Head of caudate nucleus (tissue), 42 donors: ENCODE measurements at regions not wholly inside any gene's neighbourhood (a gene's known extent, or its start where the extent isn't known, plus 50 kb on each side); places are given as distances from the start of the nearest gene placed in this dataset.

Experiments
- DNase-seq, 42 donors: peaks; one replicate each; pipeline versions ENCODE4 v3.0.0 to v3.0.0-alpha.2; 2020 to 2021; ENCODE audit warnings: mixed read lengths in 7 of 42
- intact Hi-C: fragments of 100-400 bp; cut with DNase I; formaldehyde crosslinking; loops from one replicate; pipeline ENCODE4 v1.15.0; 2022

DNA sequence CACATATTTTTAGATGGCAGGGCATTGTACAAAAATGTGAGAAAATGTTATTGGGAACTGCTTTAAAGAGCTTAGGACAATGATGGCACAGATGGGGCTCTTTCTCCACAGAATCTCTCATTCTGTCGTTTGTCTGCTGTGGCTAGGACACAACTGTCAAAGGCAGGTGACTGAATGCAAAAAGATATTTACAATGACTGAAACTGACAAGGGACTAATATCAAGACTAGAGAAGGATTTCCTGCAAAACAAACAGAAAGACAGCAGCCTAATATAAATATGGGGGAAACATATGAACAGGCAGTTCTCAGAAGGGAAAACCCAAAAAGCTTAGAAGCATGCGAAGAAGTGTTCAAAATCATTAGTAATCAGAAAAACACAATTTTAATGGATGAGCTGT is 177.5 kb upstream of the AFF2 start:
- intact Hi-C loops: no loop called here
- DNase-seq: no peak

DNA sequence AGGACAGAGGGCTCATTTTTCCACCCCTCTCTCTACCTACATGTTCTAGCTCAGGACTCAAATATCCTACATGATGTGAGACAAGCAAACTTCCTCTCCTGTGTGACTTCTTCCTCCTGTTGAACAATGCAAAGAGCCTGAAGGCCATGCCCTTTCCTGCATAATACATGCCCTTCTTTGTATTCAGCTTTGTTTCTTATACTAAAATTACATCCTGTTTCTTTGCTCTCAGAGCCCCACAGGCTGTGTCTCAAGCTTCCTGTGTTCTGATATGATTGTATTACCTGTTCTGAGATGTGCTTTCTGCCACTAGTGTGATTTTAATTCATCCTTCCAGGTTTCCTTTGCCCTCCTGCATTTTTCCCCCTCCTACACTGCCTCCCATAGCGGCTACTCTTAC is 166.4 kb upstream of the AFF2 start:
- no peak for DNase-seq
- intact Hi-C loops: no loop called here

DNA sequence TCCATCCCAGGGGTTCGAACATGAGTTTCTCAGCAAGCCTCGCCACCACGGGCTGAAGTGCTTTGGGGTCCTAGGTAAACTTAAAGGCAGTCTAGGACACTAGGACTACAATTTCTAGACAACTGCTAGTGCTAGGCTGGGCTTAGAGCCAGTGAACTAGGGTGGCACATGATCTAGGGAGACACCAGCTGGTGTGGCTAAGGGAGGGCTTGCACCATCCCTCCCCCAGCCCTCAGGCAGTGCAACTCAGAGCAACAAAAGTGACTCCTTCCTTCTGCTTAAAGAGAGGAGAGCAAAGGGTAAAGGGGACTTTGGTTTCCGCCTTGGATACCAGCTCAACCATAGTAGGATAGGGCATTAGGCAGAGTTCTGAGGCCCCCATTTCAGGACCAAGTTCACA is 162.5 kb upstream of the AFF2 start:
- intact Hi-C loops: no loop called here

DNA sequence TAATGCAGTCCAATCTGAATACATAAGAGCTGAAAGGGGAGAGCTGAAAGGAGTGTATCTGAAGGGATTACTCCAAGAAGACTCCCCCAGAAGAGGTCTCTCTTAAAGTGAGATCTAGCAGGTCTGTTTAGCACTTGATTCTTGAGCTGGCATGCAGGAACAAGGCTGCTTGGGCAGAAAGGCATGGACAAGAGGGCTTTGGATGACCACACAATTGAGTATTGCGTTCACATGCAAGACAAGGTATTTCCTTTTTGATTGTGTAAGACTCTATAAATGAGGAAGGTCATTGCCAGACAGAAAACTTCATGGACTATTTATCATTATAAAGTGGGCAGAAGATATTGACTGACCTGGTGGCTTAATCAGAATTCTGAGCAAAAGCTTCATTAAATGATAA is 145.5 kb upstream of the AFF2 start:
- intact Hi-C loops: no loop called here
- DNase-seq: no peak

More for the DNA sequence above, 162.5 kb upstream of the AFF2 start:
- DNase-seq: no peak

DNA sequence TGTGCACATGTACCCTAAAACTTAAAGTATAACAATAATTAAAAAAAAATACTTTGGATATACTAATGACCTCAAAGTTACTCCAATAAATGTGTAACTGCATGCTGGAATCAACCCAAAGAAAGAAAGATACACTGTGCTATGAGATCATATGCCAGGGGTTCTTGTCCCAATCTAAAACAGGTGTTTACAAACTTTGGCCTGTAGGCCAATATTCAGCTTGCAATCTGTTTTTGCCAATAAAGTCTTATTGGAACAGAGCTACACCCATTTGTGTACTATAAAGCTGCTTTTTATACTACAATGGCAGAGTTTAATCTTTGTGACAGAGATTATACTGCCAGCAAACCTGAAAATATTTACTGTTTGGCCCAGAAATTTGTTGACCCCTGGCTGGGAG is 138.8 kb upstream of the AFF2 start:
- intact Hi-C loops: no loop called here
- no peak for DNase-seq

DNA sequence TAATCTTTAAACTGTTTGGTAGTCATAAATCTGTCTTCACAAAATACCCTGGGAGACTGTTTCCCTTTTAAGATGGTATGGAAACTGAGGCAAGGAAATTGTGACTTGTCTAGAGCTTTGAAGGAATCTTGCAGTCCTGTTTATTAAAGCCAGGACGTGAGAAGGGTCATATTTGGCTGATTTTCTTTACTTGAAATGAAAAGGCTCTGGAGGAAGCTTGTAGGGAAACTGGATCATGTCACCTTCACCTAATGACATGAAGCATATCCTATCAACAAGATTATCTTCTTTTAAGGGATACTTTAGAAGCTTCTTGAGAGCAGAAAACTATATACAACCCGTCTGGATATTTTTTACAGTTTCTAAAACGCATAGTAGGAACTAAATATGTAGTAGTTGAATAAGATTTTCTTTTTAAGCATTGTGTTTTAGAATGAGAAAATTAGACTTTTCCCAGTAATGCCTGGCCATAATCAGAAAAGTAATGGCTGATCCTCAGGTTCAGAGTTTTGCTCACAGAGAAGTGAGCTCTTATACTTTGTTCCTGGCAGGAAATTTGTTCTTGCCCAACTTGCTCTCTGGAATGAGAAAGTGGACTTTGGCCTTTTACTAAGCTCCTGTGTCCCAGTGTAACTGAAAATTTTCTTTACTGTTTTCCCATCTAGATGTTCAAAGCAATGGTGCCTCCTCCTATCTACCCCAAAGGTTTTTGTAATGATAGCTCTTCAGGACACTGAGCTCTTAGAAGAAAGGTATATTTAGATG is 136.8 kb upstream of the AFF2 start:
- intact Hi-C loops: no loop called here
- DNase-seq: no peak

DNA sequence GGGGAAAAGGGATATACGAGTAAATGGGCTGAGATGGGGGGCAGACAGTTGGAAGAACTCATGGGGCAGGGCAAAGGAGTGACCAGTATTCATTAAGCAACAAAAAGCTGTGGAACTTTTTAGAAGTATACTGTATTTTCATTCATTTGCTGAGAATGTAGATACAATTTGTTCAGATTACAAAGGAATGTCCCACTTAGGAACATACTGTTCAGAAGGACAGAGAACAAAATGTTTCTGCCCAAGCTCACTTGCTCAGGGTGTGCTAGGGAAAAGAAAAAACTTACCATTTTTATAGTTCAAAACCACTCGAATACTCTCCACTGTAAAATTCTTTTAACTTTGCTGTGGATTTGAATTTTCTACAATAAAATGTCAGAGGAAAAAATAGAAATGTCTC is 135.2 kb upstream of the AFF2 start:
- intact Hi-C loops: no loop called here
- no peak for DNase-seq

DNA sequence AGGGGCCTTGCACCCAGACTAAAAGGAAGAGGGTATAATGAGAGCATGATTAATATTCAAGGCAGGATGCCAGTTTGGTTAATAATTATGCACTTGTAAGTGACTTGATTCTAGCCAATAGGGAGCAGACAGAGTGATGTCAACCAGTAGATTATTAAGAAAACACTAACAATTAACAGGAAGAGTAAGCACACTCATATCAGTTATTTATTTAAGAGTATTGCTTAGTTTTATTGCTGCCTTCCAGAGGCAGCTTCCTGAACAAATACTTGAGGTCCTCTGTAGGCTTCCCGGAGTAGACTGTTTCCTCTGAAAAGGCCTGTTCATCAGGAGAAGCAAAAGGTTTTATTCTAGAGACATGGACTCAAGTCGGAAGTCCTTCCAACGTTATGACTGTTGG is 129.1 kb upstream of the AFF2 start:
- no peak for DNase-seq
- intact Hi-C loops: no loop called here

DNA sequence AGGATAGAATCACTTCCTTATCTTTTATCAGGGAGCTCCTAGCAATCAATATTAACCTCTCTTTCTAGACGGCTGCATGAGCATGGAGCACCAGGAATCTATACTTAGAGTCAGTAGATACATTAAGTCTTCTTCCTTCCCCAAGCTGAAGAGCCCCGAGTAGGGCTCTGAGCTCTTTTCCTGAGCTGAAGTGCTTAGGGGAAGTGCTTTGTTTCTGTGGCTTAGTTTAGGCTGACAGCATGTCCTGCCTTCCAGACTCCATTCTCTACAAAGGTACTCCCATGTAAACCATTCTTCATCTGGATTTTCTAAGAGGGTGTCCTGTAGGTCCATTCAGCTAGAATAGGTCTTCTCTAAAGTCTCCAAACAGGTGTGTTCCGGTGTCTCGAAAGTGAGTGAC is 127.5 kb upstream of the AFF2 start:
- intact Hi-C loops: no loop called here
- no peak for DNase-seq

DNA sequence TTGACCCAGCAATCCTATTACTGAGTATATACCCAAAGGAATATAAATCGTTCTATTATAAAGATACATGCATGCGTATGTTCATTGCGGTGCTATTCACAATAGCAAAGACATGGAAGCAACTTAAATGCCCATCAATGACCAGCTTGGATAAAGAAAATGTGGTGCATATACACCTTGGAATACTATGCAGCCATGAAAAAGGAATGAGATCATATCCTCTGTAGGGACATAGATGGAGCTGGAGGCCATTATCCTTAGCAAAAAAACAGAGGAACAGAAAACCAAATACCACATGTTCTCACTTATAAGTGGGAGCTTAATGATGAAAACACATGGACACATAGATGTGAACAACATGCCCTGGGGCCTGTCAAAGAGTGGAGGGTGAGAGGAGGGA is 124.1 kb upstream of the AFF2 start:
- intact Hi-C loops: no loop called here
- no peak for DNase-seq

DNA sequence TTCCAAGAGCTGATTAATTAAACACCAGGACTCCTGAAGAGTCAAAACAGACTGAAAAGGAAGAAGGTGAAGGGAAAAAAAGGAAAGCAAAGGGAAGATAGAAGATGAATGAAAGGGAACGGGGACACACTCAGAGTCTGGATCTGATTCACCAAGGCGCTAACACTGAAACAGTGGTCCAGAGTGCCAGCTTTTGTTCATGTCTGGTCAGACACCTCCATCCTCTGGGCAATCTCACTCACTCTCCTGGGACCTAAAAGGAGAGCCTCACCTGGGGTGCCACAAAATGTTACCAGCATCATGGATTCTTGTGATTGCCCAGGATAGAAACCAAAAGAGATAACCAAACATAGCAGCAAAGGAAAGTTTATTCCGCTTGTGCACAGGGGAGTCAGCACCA is 120.3 kb upstream of the AFF2 start:
- intact Hi-C loops: no loop called here
- no peak for DNase-seq

DNA sequence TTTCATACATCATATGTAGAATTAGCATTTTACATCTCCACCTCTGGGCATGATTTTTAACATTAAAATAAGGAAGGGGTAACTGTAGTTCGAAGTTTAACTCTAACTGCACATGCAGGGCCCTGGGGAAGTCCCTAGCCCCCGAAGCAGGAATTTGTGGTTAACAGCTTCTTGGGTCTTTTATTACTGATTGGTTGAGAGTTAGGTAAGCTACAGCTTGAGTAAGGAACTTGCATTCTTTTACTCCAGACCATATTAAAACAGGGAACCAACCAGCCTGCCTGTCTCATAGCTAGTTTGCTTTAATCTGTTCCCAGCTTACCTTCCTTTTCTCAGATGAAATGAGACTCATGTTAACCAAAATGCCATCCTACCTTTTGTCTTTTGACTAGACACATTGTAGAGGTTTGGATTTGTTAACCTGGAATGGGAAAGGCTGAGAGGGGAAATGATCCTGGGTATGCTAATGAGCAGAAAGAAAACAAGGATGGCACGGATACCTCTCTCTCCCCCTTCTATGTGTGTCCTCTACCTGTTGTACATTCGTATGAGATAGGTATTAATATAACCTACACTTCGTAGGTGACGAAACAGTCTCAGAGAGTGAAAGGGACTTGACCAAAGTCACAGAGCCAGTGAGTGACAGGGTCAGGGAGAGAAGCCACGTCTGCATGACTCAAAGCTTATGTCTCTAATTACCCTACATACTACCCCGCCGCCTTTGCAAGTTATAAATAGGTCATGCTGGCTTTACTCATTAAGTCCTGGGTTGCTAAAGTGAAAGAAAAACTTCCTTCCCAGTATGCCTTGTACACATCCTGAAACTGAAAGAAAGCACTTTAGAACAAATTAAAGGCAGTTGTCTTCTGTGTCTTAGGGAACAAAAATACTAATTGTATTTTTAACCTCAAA is 119.5 kb upstream of the AFF2 start:
- intact Hi-C loops: no loop called here
- peak in 3 of 42 donors; percentile 0 to 33 (median 24) for DNase-seq

DNA sequence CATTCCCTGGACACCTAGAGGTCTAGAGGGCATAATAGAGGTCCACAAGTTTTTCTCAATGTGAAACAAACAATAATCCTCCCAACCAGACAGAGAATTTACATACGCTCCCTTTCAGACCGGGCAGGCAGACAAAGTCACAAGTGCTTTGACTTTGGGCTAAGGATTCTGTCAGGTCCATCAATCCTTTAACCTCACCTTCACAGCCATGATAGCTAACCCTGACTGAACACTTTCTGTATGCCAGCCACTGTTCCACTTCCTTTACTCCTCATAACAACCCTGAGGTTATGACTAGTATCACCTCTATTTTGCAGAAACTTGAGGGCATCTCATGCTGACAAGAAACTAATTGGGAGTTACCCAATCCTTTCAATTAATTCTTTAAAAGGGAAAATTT is 118.8 kb upstream of the AFF2 start:
- intact Hi-C loops: no loop called here
- DNase-seq: no peak

DNA sequence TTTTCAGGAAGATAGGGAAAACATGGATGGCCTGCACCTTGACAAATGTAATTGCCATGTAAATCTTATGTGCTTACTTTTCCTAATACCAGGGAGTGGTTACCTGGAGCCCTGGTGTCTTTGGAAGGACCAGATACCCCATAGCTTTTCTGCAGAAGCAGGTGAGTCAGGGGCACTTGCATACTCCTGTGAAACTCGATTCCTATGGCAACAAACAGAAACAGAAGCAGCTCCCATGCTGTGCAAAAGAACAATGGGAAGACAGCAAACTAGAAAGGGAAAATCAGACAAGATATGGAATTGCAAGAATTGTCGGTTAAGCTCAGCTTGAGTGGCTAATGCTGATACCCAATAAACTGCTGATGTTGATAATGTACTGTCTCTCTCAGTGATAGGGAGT is 117.4 kb upstream of the AFF2 start:
- DNase-seq: no peak
- intact Hi-C loops: no loop called here

DNA sequence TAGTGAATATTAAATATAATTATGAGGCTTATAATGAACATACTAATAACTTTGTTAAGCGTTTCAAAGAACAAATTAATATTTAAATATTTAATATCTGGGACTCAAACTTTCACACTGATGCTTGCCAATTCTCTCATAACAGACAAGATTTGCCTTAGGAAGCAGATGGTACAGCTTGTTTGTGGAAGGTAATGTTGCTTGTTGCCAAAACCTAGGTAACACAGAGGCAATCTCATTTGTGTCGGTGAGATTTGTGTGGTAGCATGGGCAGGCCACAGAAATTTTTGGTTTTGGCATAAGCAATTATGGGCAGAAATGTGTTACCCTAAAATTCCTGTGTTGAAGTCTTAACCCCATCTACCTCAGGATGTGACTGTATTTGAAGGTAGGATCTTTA is 114.9 kb upstream of the AFF2 start:
- no peak for DNase-seq
- intact Hi-C loops: no loop called here

DNA sequence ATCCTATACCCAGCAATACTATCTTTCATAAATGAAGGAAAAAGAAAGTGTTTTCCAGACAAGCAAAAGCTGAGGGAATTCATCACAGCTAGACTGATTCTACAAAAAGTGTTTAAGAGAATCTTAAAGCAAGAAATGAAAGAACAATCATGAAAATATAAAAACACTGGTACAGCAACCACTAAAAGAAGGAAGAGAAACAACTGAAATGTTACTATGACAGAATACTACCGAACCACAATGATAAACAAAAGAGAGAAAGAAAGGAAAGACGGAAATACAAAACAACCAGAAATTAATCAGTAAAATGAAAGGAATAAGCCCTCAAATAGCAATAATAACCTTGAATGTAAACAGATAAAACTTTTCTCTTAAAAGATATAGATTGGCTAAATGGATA is 110.8 kb upstream of the AFF2 start:
- no peak for DNase-seq
- intact Hi-C loops: no loop called here

DNA sequence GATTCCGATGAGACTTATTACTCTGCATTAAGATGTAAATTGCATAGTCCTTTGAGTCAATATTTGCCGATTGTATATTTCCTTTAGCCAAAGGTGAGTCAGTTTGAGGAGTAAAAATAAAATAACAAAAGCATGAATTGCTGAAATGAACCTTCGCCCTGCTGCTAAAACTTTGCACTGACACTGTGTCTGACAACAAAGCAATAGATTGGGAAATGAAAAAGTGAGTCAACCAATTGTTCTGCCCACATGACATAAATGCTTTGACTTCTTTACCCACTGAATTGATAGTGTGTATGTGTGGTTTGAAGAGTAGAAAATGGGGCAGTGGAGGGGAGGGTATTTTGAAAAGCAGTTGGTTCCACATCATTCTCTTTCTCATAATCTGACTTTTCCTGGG is 88.4 kb upstream of the AFF2 start:
- intact Hi-C loops: no loop called here
- DNase-seq: no peak

DNA sequence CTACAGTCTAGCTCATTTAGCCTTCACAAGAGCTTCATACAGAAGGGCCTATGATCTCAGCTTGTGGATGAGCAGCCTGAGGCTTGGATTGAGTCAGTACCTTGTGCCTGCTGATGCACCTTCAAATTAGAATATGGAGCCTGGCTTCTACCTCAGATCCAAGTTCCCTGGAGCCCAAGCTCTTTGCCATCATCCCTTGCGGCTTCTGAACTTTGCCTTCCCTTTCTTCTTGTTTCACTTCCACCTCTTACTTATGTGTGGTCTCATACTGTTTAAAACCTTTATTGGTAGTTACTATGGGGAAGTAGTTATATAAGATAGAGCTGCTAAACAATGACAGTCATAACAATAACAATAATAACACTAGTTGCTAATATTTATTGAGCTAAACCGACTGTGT is 84.3 kb upstream of the AFF2 start:
- intact Hi-C loops: no loop called here
- peak in 1 of 42 donors; percentile 0 for DNase-seq

DNA sequence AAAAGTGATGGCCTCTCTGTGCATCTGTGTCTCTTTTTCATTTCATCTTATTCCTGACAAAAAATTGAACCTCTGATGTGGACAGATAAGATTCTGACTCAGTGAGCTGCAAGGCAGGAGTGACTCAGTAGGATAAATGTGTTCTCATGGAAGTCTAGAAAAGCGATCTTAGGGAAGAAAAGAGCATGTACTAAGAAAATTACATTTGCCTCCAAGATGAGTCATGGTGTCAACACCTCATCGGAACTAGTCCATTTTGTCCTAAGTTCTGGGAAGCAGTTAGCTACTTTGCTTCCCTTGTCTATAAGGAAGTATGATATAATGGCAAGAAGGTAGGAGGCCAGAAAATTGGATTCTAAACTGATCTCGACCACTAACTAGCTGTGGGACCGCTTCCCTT is 83.5 kb upstream of the AFF2 start:
- no peak for DNase-seq
- intact Hi-C loops: no loop called here

DNA sequence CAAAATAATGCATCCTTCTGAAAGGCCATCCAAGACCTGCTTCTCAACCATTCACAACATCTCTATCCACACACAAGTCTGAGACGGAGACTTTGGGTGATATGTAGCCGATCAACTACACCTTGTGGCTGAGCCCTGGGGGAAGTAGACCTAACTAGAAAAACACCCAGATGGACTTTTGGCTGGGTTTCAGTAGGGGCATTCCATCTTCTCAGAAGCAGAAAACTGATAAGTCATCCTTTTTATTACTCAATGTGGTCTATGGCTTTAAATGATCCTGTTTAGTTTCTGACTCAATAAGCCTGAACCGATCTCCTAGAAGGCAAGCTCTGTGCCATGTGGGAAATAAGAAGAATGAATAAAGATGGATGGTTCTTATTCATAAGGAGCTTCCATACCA is 82.5 kb upstream of the AFF2 start:
- no peak for DNase-seq
- intact Hi-C loops: no loop called here

DNA sequence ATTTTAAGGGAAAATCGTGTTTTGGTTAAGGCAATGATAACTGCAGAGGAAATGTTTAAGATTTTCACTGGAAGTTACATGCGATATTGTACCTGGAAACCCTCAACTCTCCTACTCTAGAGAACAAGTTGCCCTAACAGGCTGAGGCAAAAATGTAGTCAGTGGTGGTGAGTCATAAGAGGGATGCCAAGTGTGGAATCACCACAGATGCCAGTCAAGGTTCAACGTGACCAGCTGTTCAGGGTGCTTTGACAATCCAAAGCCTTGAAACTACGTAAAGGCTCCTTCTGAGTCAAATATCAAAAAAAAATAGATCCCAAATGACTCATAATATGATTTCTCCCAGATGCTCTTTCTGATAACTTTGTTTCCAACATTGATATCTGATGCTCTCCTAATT is 77.9 kb upstream of the AFF2 start:
- no peak for DNase-seq
- intact Hi-C loops: no loop called here
